HL-60 (cell line): ENCODE measurements at regions not wholly inside any gene's neighbourhood (a gene's known extent, or its start where the extent isn't known, plus 50 kb on each side); places are given as distances from the start of the nearest gene placed in this dataset.

Source experiments
- TF ChIP-seq, protein P1 (sequence below): IDR thresholded peaks from one replicate; pipeline ENCODE4 v1.5.1; 2011; ENCODE audit warnings: low read length, control low read depth, inconsistent platforms; ENCODE audit not compliant: insufficient read depth
- TF ChIP-seq, protein P2 (sequence below): IDR thresholded peaks from 2 replicates; pipeline ENCODE4 v1.6.1; 2012; ENCODE audit warnings: low read depth; ENCODE audit not compliant: insufficient replicate concordance

DNA sequence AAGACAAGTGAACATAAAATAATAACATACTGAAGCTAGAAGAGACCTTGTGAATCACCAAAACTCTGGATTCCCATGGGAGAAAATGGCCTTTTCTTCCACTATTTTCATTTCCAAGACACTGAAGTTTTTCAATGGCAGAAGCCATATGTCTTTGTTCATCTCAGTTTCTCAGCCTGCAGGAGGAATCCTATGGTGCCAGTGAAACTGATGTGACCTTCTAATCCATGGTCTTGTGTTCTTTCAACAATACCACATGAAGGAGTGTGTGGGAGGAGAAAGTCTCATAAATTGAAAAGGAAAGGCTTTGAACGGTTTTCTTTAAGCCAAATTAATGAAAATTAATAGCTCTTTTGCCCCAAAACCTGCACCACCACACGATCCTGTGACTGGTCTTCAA, 257.3 kb downstream of the EPHA4 start:
- TF ChIP-seq, protein P1, sequence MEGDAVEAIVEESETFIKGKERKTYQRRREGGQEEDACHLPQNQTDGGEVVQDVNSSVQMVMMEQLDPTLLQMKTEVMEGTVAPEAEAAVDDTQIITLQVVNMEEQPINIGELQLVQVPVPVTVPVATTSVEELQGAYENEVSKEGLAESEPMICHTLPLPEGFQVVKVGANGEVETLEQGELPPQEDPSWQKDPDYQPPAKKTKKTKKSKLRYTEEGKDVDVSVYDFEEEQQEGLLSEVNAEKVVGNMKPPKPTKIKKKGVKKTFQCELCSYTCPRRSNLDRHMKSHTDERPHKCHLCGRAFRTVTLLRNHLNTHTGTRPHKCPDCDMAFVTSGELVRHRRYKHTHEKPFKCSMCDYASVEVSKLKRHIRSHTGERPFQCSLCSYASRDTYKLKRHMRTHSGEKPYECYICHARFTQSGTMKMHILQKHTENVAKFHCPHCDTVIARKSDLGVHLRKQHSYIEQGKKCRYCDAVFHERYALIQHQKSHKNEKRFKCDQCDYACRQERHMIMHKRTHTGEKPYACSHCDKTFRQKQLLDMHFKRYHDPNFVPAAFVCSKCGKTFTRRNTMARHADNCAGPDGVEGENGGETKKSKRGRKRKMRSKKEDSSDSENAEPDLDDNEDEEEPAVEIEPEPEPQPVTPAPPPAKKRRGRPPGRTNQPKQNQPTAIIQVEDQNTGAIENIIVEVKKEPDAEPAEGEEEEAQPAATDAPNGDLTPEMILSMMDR, result no peak
- TF ChIP-seq, protein P2, sequence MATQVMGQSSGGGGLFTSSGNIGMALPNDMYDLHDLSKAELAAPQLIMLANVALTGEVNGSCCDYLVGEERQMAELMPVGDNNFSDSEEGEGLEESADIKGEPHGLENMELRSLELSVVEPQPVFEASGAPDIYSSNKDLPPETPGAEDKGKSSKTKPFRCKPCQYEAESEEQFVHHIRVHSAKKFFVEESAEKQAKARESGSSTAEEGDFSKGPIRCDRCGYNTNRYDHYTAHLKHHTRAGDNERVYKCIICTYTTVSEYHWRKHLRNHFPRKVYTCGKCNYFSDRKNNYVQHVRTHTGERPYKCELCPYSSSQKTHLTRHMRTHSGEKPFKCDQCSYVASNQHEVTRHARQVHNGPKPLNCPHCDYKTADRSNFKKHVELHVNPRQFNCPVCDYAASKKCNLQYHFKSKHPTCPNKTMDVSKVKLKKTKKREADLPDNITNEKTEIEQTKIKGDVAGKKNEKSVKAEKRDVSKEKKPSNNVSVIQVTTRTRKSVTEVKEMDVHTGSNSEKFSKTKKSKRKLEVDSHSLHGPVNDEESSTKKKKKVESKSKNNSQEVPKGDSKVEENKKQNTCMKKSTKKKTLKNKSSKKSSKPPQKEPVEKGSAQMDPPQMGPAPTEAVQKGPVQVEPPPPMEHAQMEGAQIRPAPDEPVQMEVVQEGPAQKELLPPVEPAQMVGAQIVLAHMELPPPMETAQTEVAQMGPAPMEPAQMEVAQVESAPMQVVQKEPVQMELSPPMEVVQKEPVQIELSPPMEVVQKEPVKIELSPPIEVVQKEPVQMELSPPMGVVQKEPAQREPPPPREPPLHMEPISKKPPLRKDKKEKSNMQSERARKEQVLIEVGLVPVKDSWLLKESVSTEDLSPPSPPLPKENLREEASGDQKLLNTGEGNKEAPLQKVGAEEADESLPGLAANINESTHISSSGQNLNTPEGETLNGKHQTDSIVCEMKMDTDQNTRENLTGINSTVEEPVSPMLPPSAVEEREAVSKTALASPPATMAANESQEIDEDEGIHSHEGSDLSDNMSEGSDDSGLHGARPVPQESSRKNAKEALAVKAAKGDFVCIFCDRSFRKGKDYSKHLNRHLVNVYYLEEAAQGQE, result no peak
